Superior temporal gyrus (tissue), 1 donor: ENCODE measurements at regions not wholly inside any gene's neighbourhood (a gene's known extent, or its start where the extent isn't known, plus 50 kb on each side); places are given as distances from the start of the nearest gene placed in this dataset.
"Not testable (repeated sequence)": the region's sequence is repeated elsewhere in the genome, so short reads cannot be mapped to it uniquely, and the experiment has no call there.

Experiments
- DNase-seq: peaks from one replicate; pipeline ENCODE4 v3.0.0-alpha.2; 2016; ENCODE audit errors: extremely low spot score

DNA sequence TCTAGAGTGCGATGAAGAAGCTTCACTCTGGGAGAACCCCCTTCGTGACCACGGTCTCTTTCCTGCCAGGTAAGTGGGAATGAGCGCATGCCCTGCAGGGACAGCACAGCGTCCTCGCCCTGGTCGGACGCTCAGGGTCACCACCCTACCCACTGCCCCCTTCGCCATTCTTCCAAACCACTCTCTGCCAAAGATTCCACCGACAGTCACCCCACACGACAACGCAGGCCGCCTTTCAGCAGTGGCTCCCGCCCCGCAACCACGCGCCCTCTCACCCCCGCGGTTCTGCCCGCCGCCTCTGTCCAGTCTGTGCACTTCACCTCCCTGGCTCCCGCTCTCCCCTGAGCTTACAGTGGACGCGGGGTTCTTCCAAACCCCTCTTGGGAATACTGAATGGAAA lies 82.3 kb upstream of the FCGR1A start:
- DNase-seq = not testable (repeated sequence)

DNA sequence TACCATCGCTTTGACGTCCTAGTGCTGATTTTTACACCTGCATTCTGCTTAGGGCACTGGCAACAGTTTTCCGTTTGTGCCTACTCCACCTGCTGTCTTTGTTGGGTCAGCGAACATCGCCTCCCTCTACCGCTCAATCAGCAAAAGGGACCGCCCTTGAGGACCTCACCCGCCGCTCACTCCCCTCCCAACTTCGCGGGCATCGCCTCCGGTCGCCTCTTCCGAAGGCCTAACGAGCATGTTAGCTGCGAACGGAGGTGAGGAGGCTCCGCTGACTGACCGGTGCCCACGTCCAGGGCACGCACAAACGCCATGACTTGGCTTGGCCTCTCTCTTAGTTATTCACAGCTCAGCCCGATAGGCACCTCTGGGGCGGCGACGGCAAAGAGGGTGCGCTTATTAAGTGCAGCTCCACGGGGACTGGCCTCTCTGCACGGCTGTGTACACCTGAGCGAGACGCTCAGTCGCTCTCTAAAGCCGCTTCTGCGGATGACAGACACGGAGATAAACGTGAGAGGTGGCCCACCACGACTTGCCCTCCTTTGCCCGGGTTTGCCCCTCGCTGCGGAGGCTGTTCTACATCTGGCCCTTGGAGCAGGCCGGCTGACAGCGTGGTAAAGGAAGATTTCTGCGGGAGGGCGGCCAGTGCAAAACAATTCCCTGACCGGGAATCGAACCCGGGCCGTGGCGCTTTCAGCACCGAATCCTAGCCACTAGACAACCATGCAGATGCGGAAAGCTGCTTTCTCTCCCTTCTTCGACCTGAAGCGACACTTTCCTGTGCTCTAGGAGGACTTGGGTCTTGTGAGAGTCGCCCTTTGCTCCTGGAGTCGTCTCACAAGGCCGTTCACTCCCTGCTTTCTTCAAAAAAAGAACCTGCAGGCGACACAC lies 81.6 kb upstream of the FCGR1A start:
- DNase-seq = not testable (repeated sequence)

- peak; percentile 93 for DNase-seq
Observed at GRCh38 chr1:149708192-149708853, 74.2 kb upstream of the FCGR1A start.

GRCh38 chr1:149711651-149712050 lies 70.8 kb upstream of the FCGR1A start:
- DNase-seq = not testable (repeated sequence)

- peak; percentile 77 for DNase-seq
Observed at GRCh38 chr1:149712154-149712927, 70.2 kb upstream of the FCGR1A start.

GRCh38 chr1:149713513-149713912 lies 69.0 kb upstream of the FCGR1A start:
- DNase-seq = not testable (repeated sequence)

DNA sequence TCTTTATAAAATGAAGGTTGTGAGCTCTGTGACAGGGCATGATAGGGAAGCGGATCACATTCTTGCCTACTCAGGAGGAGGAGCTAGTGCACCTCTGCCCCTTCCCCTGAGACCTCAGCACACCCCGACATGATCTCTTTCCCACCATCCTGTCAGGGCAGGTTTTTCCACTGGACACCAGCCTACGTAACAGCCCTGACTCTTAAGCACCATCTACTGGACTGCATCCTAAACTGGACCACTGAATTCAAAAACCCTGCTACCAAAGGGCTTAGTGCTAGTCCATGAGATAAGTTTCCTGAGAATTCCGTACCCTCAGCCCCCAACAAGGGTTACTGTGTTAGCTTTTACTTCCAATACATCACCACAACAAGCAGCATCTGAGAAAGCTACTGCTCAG lies 68.5 kb upstream of the FCGR1A start:
- not testable (repeated sequence) for DNase-seq

DNA sequence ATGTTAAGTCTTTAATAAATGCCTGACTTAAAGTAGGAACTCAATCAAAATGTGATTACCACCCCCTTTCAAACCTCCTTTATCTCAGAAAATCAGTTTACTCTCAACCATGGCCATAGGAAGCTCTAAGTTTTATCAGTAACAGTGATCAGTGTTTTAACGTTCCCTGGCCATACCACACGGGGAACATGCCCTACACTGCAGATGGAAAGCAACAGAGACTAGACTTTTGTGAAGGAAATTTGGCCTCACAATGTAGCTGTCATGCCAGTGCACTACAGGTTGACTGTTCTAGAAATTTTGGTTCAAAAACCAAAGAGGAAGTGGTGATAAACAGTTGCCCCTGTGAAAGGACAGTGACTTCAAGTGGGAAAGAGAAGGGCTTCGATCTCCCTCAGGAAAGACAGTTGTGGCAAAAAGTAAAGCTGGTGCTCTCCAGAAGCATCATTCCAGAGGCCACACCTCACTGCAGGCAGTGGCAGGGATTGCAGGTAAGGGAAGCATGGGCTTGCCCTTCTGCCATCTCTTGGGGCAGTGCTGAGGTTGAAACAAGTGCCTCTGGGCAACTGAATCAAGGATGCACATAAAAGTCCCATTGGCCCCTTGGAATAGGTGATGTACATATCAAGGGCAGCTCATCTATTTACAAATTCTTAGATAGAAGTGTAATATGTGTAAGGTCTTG lies 57.7 kb upstream of the FCGR1A start:
- DNase-seq = not testable (repeated sequence)

- DNase-seq = not testable (repeated sequence)
Observed at GRCh38 chr1:149726688-149727087, 55.8 kb upstream of the FCGR1A start.

DNA sequence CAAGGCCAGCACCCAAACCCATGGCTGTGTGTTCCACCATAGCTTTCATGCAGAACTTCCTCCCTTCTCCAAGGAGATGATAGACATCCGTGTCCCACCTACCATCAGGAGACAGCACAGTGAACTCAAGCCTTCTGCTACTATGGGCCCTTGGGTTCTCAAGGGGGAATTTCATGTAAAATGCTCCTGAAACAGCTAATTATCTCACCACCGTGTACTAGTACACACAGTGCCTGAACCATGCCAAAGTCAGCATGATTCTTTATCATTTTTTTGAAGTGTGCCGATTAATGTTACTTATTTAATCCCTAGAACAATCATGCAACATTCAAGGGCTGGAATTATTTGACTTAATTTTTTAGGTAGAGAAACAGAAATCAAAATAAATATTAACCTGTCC lies 53.9 kb upstream of the FCGR1A start:
- not testable (repeated sequence) for DNase-seq
